ENCODE measurements at regions not wholly inside any gene's neighbourhood (a gene's known extent, or its start where the extent isn't known, plus 50 kb on each side); places are given as distances from the start of the nearest gene placed in this dataset.

- TF ChIP-seq POGK (CRISPR knock-in tag; conservative IDR thresholded peaks at IDR 0.05): no peak
- TF ChIP-seq ZNF598 (CRISPR knock-in tag; IDR thresholded peaks at IDR 0.05; ENCODE audit: borderline replicate concordance): no peak
- TF ChIP-seq, protein P1, sequence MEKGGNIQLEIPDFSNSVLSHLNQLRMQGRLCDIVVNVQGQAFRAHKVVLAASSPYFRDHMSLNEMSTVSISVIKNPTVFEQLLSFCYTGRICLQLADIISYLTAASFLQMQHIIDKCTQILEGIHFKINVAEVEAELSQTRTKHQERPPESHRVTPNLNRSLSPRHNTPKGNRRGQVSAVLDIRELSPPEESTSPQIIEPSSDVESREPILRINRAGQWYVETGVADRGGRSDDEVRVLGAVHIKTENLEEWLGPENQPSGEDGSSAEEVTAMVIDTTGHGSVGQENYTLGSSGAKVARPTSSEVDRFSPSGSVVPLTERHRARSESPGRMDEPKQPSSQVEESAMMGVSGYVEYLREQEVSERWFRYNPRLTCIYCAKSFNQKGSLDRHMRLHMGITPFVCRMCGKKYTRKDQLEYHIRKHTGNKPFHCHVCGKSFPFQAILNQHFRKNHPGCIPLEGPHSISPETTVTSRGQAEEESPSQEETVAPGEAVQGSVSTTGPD (CRISPR knock-in tag; IDR thresholded peaks at IDR 0.05): no peak
- TF ChIP-seq ZNF12 (CRISPR knock-in tag; IDR thresholded peaks at IDR 0.05): no peak
- no peak for TF ChIP-seq GTF3A (CRISPR knock-in tag; conservative IDR thresholded peaks at IDR 0.05)
- TF ChIP-seq MATR3 (CRISPR knock-in tag; IDR thresholded peaks at IDR 0.05): no peak
- TF ChIP-seq ELF4 (CRISPR knock-in tag; IDR thresholded peaks at IDR 0.05; ENCODE audit: borderline replicate concordance): no peak
- no peak for TF ChIP-seq ZFY (CRISPR knock-in tag; IDR thresholded peaks at IDR 0.05)
- TF ChIP-seq, protein P2, sequence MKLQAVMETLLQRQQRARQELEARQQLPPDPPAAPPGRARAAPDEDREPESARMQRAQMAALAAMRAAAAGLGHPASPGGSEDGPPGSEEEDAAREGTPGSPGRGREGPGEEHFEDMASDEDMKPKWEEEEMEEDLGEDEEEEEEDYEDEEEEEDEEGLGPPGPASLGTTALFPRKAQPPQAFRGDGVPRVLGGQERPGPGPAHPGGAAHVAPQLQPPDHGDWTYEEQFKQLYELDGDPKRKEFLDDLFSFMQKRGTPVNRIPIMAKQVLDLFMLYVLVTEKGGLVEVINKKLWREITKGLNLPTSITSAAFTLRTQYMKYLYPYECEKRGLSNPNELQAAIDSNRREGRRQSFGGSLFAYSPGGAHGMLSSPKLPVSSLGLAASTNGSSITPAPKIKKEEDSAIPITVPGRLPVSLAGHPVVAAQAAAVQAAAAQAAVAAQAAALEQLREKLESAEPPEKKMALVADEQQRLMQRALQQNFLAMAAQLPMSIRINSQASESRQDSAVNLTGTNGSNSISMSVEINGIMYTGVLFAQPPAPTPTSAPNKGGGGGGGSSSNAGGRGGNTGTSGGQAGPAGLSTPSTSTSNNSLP (IDR thresholded peaks at IDR 0.05; ENCODE audit: low read depth, low read length): no peak
- TF ChIP-seq ZNF761 (CRISPR knock-in tag; conservative IDR thresholded peaks at IDR 0.05): no peak
- TF ChIP-seq ATF7-NPFF (CRISPR knock-in tag; IDR thresholded peaks at IDR 0.05; ENCODE audit: low read depth): no peak
These were observed 380.4 kb downstream of the MMUT start (continued) for GRCh38 chr6:49082611-49083010.
